Stimulated activated CD4-positive, alpha-beta T cell treated with anti-CD3 and anti-CD28 coated beads, Interleukin-4, amount 100 ng/mL, for 4 hours (primary cell): ENCODE measurements at regions not wholly inside any gene's neighbourhood (a gene's known extent, or its start where the extent isn't known, plus 50 kb on each side); places are given as distances from the start of the nearest gene placed in this dataset.

Experiments used
- DNase-seq, 2 experiments: peaks; one replicate each; pipeline ENCODE4 v3.0.0-alpha.2; 2020

GRCh38 chr10:130807096-130807495, 504.4 kb downstream of the TCERG1L start:
- no peak for DNase-seq

- DNase-seq: no peak
Measured at GRCh38 chr10:130807721-130808120, 503.8 kb downstream of the TCERG1L start.

- no peak for DNase-seq
Measured at GRCh38 chr10:130808243-130808642, 503.3 kb downstream of the TCERG1L start.

- no peak for DNase-seq
Measured at GRCh38 chr10:130808686-130809085, 502.8 kb downstream of the TCERG1L start.

GRCh38 chr10:130809181-130809580, 502.3 kb downstream of the TCERG1L start:
- DNase-seq: no peak

- no peak for DNase-seq
Measured at GRCh38 chr10:130809761-130810515, 501.6 kb downstream of the TCERG1L start.

DNA sequence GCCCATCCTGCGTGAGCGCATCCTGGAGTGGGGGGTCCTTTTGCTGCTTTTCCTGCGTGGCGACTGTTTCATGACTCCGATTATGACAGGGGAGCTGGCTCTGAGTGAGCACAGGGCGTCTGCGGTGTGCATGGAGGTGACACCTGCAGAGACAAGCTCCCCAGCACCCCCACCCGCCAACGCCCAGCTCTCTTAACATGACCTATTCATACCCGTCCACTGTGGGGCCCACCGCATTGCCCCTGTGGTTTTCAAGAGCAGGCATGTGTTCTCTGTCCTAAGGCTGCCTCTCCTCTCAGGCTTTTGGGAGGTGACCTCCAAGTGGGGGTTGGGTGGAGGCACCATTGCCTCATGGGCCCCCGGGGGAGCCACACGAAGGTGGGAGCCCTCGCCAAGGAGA, 500.7 kb downstream of the TCERG1L start:
- no peak for DNase-seq

GRCh38 chr10:130812381-130813148, 499.0 kb downstream of the TCERG1L start:
- DNase-seq: no peak

- no peak for DNase-seq
Measured at GRCh38 chr10:130814610-130815009, 496.9 kb downstream of the TCERG1L start.

GRCh38 chr10:130816116-130816901, 495.2 kb downstream of the TCERG1L start:
- no peak for DNase-seq

GRCh38 chr10:130817046-130817624, 494.4 kb downstream of the TCERG1L start:
- no peak for DNase-seq

GRCh38 chr10:130817674-130818073, 493.8 kb downstream of the TCERG1L start:
- no peak for DNase-seq

DNA sequence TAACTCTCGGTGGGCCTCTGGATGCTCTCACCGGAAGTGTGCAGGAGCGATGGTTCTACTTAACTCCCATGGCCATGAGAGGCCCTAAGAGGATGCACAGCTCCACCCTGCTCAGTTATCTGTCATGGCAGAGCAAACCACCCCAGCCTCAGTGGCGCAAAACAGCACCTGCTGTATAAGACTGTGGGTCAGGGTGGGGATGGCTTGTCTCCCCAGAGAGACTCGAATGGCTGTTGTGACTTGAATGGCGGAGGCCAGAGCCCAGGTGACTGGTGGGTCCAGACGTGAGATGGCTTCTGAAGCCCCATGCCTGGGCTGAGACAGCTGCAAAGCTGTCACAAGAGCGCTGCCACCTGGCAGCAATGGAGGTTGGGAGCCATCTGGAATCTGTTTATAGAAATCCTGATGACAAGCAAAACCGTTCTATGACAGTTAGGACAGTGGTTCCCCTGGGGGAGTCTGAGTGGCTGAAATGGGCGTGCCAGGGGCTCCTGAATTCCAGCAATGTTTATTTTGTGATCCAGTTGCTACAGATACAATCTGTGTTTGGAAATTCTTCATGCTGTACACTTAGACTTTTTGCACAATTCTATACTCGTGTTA, 490.5 kb downstream of the TCERG1L start:
- DNase-seq: no peak

GRCh38 chr10:130824230-130825014, 487.1 kb downstream of the TCERG1L start:
- DNase-seq: no peak

DNA sequence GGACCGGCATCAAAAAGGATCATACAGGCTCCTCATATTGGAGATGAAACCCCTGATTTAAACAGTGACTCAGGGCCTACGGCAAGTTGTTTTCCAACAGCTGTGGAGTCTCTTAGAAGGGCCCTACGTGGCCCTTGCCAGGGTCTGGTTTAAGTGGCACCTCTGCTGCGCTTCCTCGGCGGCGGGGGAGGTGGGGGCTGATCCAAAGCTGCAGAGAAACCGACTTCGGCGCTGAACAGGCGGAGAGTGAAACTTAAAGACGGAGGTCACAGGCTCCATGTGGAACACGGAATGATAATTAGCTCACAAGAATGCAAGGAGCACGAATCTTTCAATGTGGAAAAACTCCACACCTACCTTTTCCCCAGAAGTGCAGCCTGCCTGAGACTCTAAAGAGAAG, 477.9 kb downstream of the TCERG1L start:
- DNase-seq: no peak

- no peak for DNase-seq
Measured at GRCh38 chr10:130834170-130834569, 477.4 kb downstream of the TCERG1L start.

GRCh38 chr10:130834573-130834972, 476.9 kb downstream of the TCERG1L start:
- DNase-seq: no peak

DNA sequence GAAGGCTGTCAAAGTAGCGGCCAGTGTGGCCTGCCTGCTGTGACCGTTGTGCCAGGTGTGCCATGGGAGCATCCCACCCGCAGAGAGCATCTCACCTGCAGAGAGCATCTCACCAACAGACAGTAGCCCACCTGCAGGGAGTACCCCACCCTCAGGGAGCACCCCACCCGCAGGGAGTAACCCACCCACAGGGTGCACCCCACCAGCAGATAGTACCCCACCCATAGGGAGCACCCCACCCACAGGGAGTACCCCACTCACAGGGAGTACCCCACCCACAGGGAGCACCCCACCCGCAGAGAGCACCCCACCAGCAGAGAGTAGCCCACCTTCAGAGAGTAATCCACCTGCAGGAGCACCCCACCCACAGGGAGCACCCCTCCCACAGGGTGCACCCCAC, 476.5 kb downstream of the TCERG1L start:
- DNase-seq: no peak

GRCh38 chr10:130836344-130836743, 475.2 kb downstream of the TCERG1L start:
- no peak for DNase-seq

GRCh38 chr10:130843051-130843653, 468.4 kb downstream of the TCERG1L start:
- no peak for DNase-seq

DNA sequence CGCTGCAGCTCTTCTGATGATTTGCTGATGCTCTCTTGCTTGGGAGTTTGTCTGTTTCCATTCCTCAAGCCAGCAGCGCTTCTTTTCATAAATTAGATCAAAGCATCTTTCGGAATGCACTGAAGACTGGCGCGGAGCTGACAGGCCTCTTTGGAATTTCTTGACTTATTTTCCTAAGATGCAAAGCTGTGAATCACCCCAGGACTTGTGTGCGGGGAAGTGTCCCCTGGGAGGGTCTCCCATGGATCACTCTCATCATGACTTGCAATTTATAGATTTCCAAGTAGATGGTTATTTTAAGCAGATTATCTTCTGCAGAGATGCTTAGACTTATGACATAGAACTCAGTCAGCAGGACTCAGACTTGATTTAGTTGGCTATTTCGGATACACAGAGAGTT, 467.2 kb downstream of the TCERG1L start:
- no peak for DNase-seq
